Adrenal gland (tissue), 9 donors: ENCODE measurements at regions not wholly inside any gene's neighbourhood (a gene's known extent, or its start where the extent isn't known, plus 50 kb on each side); places are given as distances from the start of the nearest gene placed in this dataset.

ENCODE experiments used
- DNase-seq, 7 donors: peaks; one replicate each; pipeline ENCODE4 v3.0.0-alpha.2; 2019 to 2020
- H3K27ac ChIP-seq, 5 donors: fragments of 200-600 bp; sonication (generic) in 4 of 5; 1 replicate in 3 of 5; 2 replicates in 2 of 5; pipeline versions ENCODE4 v1.5.1 to v1.8.0; 2016 to 2020; ENCODE audit warnings: mild to moderate bottlenecking in 1 of 5
- H3K27me3 ChIP-seq: fragments of 200-600 bp; 2 replicates; pipeline ENCODE4 v1.8.0; 2021
- H3K36me3 ChIP-seq, 2 donors: fragments of 200-600 bp; replicated peaks in 1 of 2; 1 replicate in 1 of 2; 2 replicates in 1 of 2; pipeline versions ENCODE4 v1.5.1 to v1.8.0; 2018 to 2022
- H3K4me1 ChIP-seq, 2 donors: fragments of 200-600 bp; replicated peaks in 1 of 2; 1 replicate in 1 of 2; 2 replicates in 1 of 2; pipeline versions ENCODE4 v1.5.1 to v1.8.0; 2018 to 2021
- H3K4me3 ChIP-seq, 4 donors: fragments of 200-600 bp; sonication (generic) in 3 of 4; one replicate each; pipeline ENCODE4 v1.5.1; 2016 to 2018
- H3K9me3 ChIP-seq, 3 donors: fragments of 200-600 bp; sonication (generic) in 1 of 3; replicated peaks in 1 of 3; 1 replicate in 2 of 3; 2 replicates in 1 of 3; pipeline versions ENCODE4 v1.5.1 to v1.8.0; 2016 to 2021
- POLR2A ChIP-seq, 2 donors: fragments of 450-650 bp; IDR thresholded peaks; one replicate each; pipeline ENCODE4 v1.6.1; 2017; ENCODE audit warnings: antibody characterized with exemption in 2 of 2, mild to moderate bottlenecking in 2 of 2, moderate library complexity in 1 of 2
- WGBS, 4 donors: extraction: QIAGEN DNeasy Blood & Tissue Kit in 2 of 4; methylation state at CpG; one replicate each; pipeline versions ENCODE4 v1.1.5 to v1.1.7; 2013 to 2017; 5-methylcytosine and 5-hydroxymethylcytosine counted together
- intact Hi-C, 2 donors: fragments of 100-400 bp; cut with DNase I; formaldehyde crosslinking; loops; one replicate each; pipeline versions ENCODE4 v1.14.1 to v1.15.0; 2022 to 2023
- TF ChIP-seq, protein P1 (sequence below), 6 experiments: fragments of 450-650 bp in 4 of 6; fragments of 200-600 bp in 2 of 6; sonication (generic) in 1 of 6; IDR thresholded peaks; 1 replicate in 5 of 6; 2 replicates in 1 of 6; pipeline versions ENCODE4 v1.5.1 to v1.8.0; 2016 to 2021; ENCODE audit warnings: antibody characterized with exemption in 6 of 6, mild to moderate bottlenecking in 2 of 6, moderate library complexity in 1 of 6
- donor health status: healthy with polysubstance abuse.
- donor health status: Bipolar disorder and iron deficiency.
- donor health status: DM: yes; HTN: yes; CAD: no.
- donor health status: DM: no; HTN: no; CAD: no.
- donor health status: DM: no; HTN: no; CAD: no.

DNA sequence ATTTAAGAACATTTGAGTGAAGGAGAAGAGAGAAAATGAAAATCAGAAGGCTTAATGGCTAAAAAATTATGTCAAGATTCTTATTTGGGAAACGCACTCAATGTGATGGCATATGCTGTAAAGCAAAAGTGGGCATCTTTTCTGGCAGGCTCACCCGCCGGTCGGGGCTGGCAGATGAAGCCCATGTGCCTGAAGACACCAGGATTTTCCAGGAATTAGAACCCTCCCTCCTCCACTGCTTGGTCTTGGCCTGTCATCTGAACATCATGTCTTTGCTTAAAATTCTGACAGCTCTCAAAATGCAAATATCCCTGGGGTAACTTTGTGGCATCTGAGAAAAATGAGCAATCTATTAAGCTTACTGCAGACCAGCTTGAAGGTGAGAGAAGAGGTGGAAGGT lies 337.9 kb downstream of the IRX1 start:
- no peaks in the 10 kb centered on the region for H3K36me3 ChIP-seq
- WGBS, 4 donors: 67 to 93% (median 85%) methylated on average over 4 of the region's 4 CpGs
- no peak for DNase-seq
- H3K27ac ChIP-seq: no peak overlapping the region
- intact Hi-C loops: no loop called here
- H3K9me3 ChIP-seq: no peaks in the 10 kb centered on the region
- no peaks in the 10 kb centered on the region for H3K4me1 ChIP-seq
- TF ChIP-seq, protein P1, sequence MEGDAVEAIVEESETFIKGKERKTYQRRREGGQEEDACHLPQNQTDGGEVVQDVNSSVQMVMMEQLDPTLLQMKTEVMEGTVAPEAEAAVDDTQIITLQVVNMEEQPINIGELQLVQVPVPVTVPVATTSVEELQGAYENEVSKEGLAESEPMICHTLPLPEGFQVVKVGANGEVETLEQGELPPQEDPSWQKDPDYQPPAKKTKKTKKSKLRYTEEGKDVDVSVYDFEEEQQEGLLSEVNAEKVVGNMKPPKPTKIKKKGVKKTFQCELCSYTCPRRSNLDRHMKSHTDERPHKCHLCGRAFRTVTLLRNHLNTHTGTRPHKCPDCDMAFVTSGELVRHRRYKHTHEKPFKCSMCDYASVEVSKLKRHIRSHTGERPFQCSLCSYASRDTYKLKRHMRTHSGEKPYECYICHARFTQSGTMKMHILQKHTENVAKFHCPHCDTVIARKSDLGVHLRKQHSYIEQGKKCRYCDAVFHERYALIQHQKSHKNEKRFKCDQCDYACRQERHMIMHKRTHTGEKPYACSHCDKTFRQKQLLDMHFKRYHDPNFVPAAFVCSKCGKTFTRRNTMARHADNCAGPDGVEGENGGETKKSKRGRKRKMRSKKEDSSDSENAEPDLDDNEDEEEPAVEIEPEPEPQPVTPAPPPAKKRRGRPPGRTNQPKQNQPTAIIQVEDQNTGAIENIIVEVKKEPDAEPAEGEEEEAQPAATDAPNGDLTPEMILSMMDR (IDR thresholded peaks at IDR 0.05): no peak
- TF ChIP-seq POLR2A (IDR thresholded peaks at IDR 0.05): no peak
- H3K27me3 ChIP-seq: no peaks in the 10 kb centered on the region
- H3K4me3 ChIP-seq: no peak overlapping the region

DNA sequence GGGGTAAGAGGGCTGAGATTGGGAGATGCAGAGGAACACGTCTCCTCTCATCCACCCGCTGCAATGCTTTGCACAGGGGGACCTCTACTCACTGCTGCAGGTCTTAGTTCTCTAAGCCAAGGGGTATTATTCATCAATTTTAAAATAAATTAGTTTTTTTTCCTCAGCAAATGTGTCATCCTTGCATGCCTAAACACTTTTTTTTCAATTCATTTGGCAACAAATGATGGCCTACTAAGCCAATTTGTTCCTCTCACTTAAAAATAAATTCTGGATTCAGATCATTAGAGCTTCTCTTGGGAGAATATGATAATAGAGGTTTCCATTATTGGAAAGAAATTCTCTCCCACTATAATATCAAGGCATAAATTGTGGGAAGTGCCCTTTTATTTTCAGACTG lies 338.3 kb downstream of the IRX1 start:
- 70 to 82% (median 75%) methylated on average over 2 of the region's 2 CpGs for WGBS, 4 donors
- H3K36me3 ChIP-seq: no peaks in the 10 kb centered on the region
- no peak for TF ChIP-seq POLR2A (IDR thresholded peaks at IDR 0.05)
- TF ChIP-seq, protein P1 (IDR thresholded peaks at IDR 0.05): no peak
- intact Hi-C loops: no loop called here
- H3K4me3 ChIP-seq: no peak overlapping the region
- no peaks in the 10 kb centered on the region for H3K9me3 ChIP-seq
- no peaks in the 10 kb centered on the region for H3K4me1 ChIP-seq
- no peaks in the 10 kb centered on the region for H3K27me3 ChIP-seq
- H3K27ac ChIP-seq: no peak overlapping the region
- DNase-seq: no peak

DNA sequence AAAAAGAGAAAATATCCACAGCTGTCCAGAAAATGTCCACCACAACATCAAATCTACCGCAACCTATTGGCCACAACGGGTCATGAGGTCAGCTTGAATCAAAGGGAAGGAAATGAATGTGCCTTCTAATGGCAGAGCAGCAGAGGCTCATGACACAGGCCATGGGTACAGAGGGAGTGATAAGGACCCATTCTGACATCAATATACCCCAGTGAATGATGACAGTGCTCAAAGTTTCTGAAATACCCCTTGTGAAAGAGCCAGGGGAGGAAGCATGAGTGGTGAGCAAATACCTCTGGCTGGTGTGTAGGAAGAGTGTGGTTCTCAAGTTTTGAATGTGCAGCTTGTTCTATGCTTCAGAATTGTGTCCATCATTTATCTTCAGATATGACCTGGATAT lies 348.2 kb downstream of the IRX1 start:
- 76 to 88% (median 84%) methylated on average over 2 of the region's 2 CpGs for WGBS, 4 donors
- Histone ChIP-seq H3K27me3 (no peaks in the 10 kb centered on the region), H3K9me3 (no peaks in the 10 kb centered on the region), H3K36me3 (no peaks in the 10 kb centered on the region), H3K27ac (no peak overlapping the region), H3K4me3 (no peak overlapping the region), H3K4me1 (no peaks in the 10 kb centered on the region)
- TF ChIP-seq POLR2A (IDR thresholded peaks at IDR 0.05): no peak
- TF ChIP-seq, protein P1 (IDR thresholded peaks at IDR 0.05): no peak
- intact Hi-C loops: no loop called here
- no peak for DNase-seq

DNA sequence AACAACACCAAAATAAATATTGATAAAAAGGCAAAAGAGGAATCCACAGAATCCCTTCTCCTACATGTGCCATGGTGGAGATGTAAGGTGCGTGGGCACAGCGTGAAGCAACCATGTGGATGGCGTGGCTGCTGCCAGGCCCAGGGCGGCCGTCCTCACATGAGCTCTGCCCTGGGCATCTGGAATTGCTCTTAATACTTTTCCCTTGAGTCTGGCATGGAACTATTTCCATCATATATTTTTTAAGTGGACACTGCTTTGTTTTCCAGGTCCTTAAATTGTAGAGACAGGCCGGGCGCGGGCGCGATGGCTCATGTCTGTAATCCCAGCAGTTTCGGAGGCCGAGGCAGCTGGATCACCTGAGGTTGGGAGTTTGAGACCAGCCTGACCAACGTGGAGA lies 349.3 kb downstream of the IRX1 start:
- intact Hi-C loops: no loop called here
- Histone ChIP-seq H3K9me3 (no peaks in the 10 kb centered on the region), H3K36me3 (no peaks in the 10 kb centered on the region), H3K4me3 (no peak overlapping the region), H3K27me3 (no peaks in the 10 kb centered on the region), H3K27ac (no peak overlapping the region), H3K4me1 (no peaks in the 10 kb centered on the region)
- TF ChIP-seq, protein P1 (IDR thresholded peaks at IDR 0.05): no peak
- TF ChIP-seq POLR2A (IDR thresholded peaks at IDR 0.05): no peak
- WGBS, 4 donors: 86 to 93% (median 88%) methylated on average over 13 of the region's 13 CpGs
- no peak for DNase-seq
